PC-9 (cell line): ENCODE measurements at regions not wholly inside any gene's neighbourhood (a gene's known extent, or its start where the extent isn't known, plus 50 kb on each side); places are given as distances from the start of the nearest gene placed in this dataset.

Source experiments
- BruUV-seq: library from RNA; stranded (reverse); fragments of 400-500 nt; replicated peaks from 2 replicates; lab custom pipeline; 2021; lab: Mats Ljungman, UMichigan
- CTCF ChIA-PET: fragments of 300-600 bp; sonication (Branson Sonifier 250); formaldehyde crosslinking; loops from one replicate; lab custom pipeline; 2022; ENCODE audit warnings: antibody characterized with exemption; lab: Charles Lee
- POLR2A ChIA-PET: fragments of 300-600 bp; sonication (Branson Sonifier 250); formaldehyde crosslinking; loops from one replicate; lab custom pipeline; 2022; ENCODE audit warnings: antibody characterized with exemption; ENCODE audit not compliant: unreplicated experiment; lab: Charles Lee
- DNase-seq, 2 experiments: peaks; one replicate each; pipeline versions ENCODE4 v3.0.0 to v3.0.0-alpha.2; 2015 to 2022; ENCODE audit warnings: mixed read lengths in 1 of 2
- H2AFZ ChIP-seq: fragments of 200-600 bp; sonication (generic); 2 replicates; pipeline ENCODE4 v1.8.1; 2017; ENCODE audit warnings: antibody characterized with exemption
- H3F3A ChIP-seq: fragments of 200-600 bp; sonication (generic); 2 replicates; pipeline ENCODE4 v1.8.1; 2017; ENCODE audit warnings: antibody characterized with exemption, mild to moderate bottlenecking, low read depth; ENCODE audit not compliant: insufficient read depth
- H3K27ac ChIP-seq: fragments of 200-600 bp; sonication (generic); 2 replicates; pipeline ENCODE4 v1.6.1; 2016; ENCODE audit warnings: mixed run types
- H3K27me3 ChIP-seq: fragments of 200-600 bp; sonication (generic); 2 replicates; pipeline ENCODE4 v1.6.1; 2016; ENCODE audit warnings: low read depth, mixed run types; ENCODE audit not compliant: insufficient read depth
- H3K36me3 ChIP-seq: fragments of 200-600 bp; sonication (generic); 2 replicates; pipeline ENCODE4 v1.6.1; 2016; ENCODE audit warnings: low read depth, mixed run types
- H3K4me1 ChIP-seq: fragments of 200-600 bp; sonication (generic); replicated peaks from 2 replicates; pipeline ENCODE4 v1.6.1; 2016; ENCODE audit warnings: mixed run types; ENCODE audit not compliant: insufficient read depth
- H3K4me2 ChIP-seq: fragments of 200-600 bp; sonication (generic); 2 replicates; pipeline ENCODE4 v1.6.1; 2017; ENCODE audit warnings: mixed run types
- H3K4me3 ChIP-seq: fragments of 200-600 bp; sonication (generic); 2 replicates; pipeline ENCODE4 v1.6.1; 2016; ENCODE audit warnings: mixed run types
- H3K79me2 ChIP-seq: fragments of 200-600 bp; sonication (generic); 2 replicates; pipeline ENCODE4 v1.6.1; 2017; ENCODE audit warnings: low read depth, mixed run types
- H3K9me2 ChIP-seq: fragments of 200-600 bp; sonication (generic); 2 replicates; pipeline ENCODE4 v1.8.1; 2017; ENCODE audit warnings: mild to moderate bottlenecking; ENCODE audit not compliant: insufficient read depth
- H3K9me3 ChIP-seq: fragments of 200-600 bp; sonication (generic); 2 replicates; pipeline ENCODE4 v1.8.1; 2016; ENCODE audit warnings: low read depth; ENCODE audit not compliant: insufficient read depth
- H4K20me1 ChIP-seq: fragments of 200-600 bp; sonication (generic); 2 replicates; pipeline ENCODE4 v1.8.1; 2017; ENCODE audit not compliant: insufficient read depth
- CTCF ChIP-seq: fragments of 200-600 bp; sonication (generic); conservative IDR thresholded peaks from 2 replicates; pipeline ENCODE4 v1.6.1; 2017; ENCODE audit warnings: mixed run types, antibody characterized with exemption, mild to moderate bottlenecking, moderate library complexity
- EZH2 ChIP-seq: fragments of 200-600 bp; sonication (generic); IDR thresholded peaks from 2 replicates; pipeline ENCODE4 v1.8.0; 2017; ENCODE audit warnings: antibody characterized with exemption, low read depth
- intact Hi-C: fragments of 100-400 bp; cut with micrococcal nuclease; formaldehyde crosslinking; loops from one replicate; pipeline ENCODE4 v1.10.0; 2022; ENCODE audit not compliant: unreplicated experiment

GRCh38 chr2:155815851-155816250 lies 516.7 kb downstream of the NR4A2 start:
- ChIA-PET POLR2A (no interaction called here), CTCF (no interaction called here)
- no peaks in the 10 kb centered on the region for H3K9me2 ChIP-seq
- H3K4me3 ChIP-seq, result no peak overlapping the region
- H3K27me3 ChIP-seq, result no peaks in the 10 kb centered on the region
- H3K79me2 ChIP-seq, result no peaks in the 10 kb centered on the region
- BruUV-seq, result no TSS peak
- H3K4me1 ChIP-seq, result no peaks in the 10 kb centered on the region
- no peaks in the 10 kb centered on the region for H3K36me3 ChIP-seq
- no peaks in the 10 kb centered on the region for H3K9me3 ChIP-seq
- DNase-seq, result peak in 1 of 2 experiments; percentile 5
- H3F3A ChIP-seq, result no peaks in the 10 kb centered on the region
- no peak overlapping the region for H3K27ac ChIP-seq
- H4K20me1 ChIP-seq, result no peaks in the 10 kb centered on the region
- intact Hi-C loops, result no loop called here
- no peak overlapping the region for H3K4me2 ChIP-seq
- TF ChIP-seq CTCF (no peak), EZH2 (no peak)
- no peak overlapping the region for H2AFZ ChIP-seq

DNA sequence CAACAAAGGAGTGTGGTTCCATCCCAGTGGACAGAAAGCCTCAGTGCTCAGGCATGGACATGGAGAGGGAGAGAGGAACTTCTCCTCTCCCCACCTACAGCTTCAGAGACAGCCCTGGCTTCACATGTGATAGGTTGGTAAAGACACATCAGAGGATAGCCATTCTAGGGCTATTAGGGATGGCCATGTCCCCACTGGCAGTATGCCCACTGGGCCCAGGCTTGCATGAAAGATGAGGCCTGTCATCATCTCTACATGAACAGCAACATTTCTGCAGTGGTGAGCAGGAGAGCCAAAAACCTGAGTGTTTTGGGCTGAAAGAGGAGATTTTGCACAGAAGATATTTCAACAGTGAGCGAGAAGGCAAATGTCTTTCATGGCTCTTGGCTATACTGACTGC lies 517.2 kb downstream of the NR4A2 start:
- Histone ChIP-seq H3K4me3 (no peak overlapping the region), H2AFZ (no peak overlapping the region), H3K36me3 (no peaks in the 10 kb centered on the region), H3K4me1 (no peaks in the 10 kb centered on the region), H4K20me1 (no peaks in the 10 kb centered on the region), H3K9me2 (no peaks in the 10 kb centered on the region; the same call in 1 of the 2 replicates), H3K27ac (no peak overlapping the region), H3K27me3 (no peaks in the 10 kb centered on the region), H3K79me2 (no peaks in the 10 kb centered on the region), H3K4me2 (no peak overlapping the region), H3F3A (no peaks in the 10 kb centered on the region), H3K9me3 (no peaks in the 10 kb centered on the region)
- BruUV-seq, result no TSS peak
- POLR2A ChIA-PET, result no interaction called here
- no peak for TF ChIP-seq EZH2
- no peak for TF ChIP-seq CTCF
- DNase-seq, result no peak
- intact Hi-C loops, result no loop called here
- CTCF ChIA-PET, result no interaction called here

DNA sequence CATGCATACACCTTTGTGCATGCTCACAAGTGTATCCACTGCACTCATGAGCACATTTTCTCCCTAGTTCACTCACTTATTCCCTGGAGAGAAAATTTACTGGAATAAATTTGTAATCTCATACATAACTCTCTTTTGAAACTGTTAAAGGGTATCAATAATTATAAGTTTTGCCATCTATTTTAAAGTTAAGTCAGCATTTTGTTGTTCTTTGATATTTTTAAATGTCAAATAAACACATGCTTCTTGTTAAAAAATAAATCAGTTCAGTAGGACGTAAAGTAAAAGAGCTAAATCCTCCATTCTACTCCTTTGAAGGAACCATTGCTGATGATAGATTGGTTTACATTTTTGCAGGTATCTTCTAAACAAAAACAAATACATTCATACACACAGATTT lies 522.1 kb downstream of the NR4A2 start:
- no peak for DNase-seq

More for the DNA sequence above, 522.1 kb downstream of the NR4A2 start:
- BruUV-seq, result no TSS peak
- no peaks in the 10 kb centered on the region for H3K4me1 ChIP-seq
- no peak overlapping the region for H3K4me2 ChIP-seq
- H2AFZ ChIP-seq, result no peak overlapping the region
- H3K27ac ChIP-seq, result no peak overlapping the region
- ChIA-PET CTCF (no interaction called here), POLR2A (no interaction called here)
- H3K79me2 ChIP-seq, result no peaks in the 10 kb centered on the region
- no peak overlapping the region for H3K4me3 ChIP-seq
- no peaks in the 10 kb centered on the region for H3K36me3 ChIP-seq
- intact Hi-C loops, result no loop called here
- H3K9me3 ChIP-seq, result no peaks in the 10 kb centered on the region
- H3F3A ChIP-seq, result no peaks in the 10 kb centered on the region
- no peaks in the 10 kb centered on the region; the same call in 1 of the 2 replicates for H3K9me2 ChIP-seq
- no peaks in the 10 kb centered on the region for H4K20me1 ChIP-seq
- no peak for TF ChIP-seq CTCF
- no peak for TF ChIP-seq EZH2
- no peaks in the 10 kb centered on the region for H3K27me3 ChIP-seq
